Trophoblast cell (in vitro differentiated cells and primary cell): ENCODE measurements at regions not wholly inside any gene's neighbourhood (a gene's known extent, or its start where the extent isn't known, plus 50 kb on each side); places are given as distances from the start of the nearest gene placed in this dataset.

Experiments used
- DNase-seq, 2 donors: peaks; one replicate each; pipeline ENCODE4 v3.0.0-alpha.2; 2016
- H2AFZ ChIP-seq: 2 replicates; pipeline ENCODE4 v1.6.1; 2013; ENCODE audit warnings: low read length, moderate library complexity, mild to moderate bottlenecking; ENCODE audit not compliant: insufficient read depth, poor library complexity
- H2AK5ac ChIP-seq: 2 replicates; pipeline ENCODE4 v1.6.1; 2013; ENCODE audit warnings: mild to moderate bottlenecking, low read length
- H2BK120ac ChIP-seq: 2 replicates; pipeline ENCODE4 v1.6.1; 2013; ENCODE audit warnings: low read length, mild to moderate bottlenecking, moderate library complexity; ENCODE audit not compliant: insufficient read depth, poor library complexity
- H2BK12ac ChIP-seq: 2 replicates; pipeline ENCODE4 v1.6.1; 2013; ENCODE audit warnings: mild to moderate bottlenecking, low read length, moderate library complexity
- H2BK5ac ChIP-seq: 2 replicates; pipeline ENCODE4 v1.6.1; 2013; ENCODE audit warnings: low read length, low read depth, moderate library complexity, mild to moderate bottlenecking; ENCODE audit not compliant: poor library complexity
- H3K14ac ChIP-seq: 2 replicates; pipeline ENCODE4 v1.6.1; 2013; ENCODE audit warnings: mild to moderate bottlenecking, low read length
- H3K18ac ChIP-seq: 2 replicates; pipeline ENCODE4 v1.6.1; 2013; ENCODE audit warnings: mild to moderate bottlenecking, low read length
- H3K23ac ChIP-seq: 2 replicates; pipeline ENCODE4 v1.6.1; 2013; ENCODE audit warnings: low read length
- H3K27ac ChIP-seq: 2 replicates; pipeline ENCODE4 v1.5.1; 2013; ENCODE audit warnings: low read depth, mild to moderate bottlenecking, inconsistent platforms, low read length, moderate library complexity
- H3K27me3 ChIP-seq: 2 replicates; pipeline ENCODE4 v1.6.1; 2013; ENCODE audit warnings: inconsistent platforms, mild to moderate bottlenecking, low read length, moderate library complexity; ENCODE audit not compliant: insufficient read depth
- H3K36me3 ChIP-seq, 2 experiments: 1 replicate in 1 of 2; 2 replicates in 1 of 2; pipeline ENCODE4 v1.6.1; 2013; ENCODE audit warnings: low read length in 2 of 2, mild to moderate bottlenecking in 2 of 2, moderate library complexity in 1 of 2; ENCODE audit not compliant: insufficient read depth in 2 of 2, control insufficient read depth in 1 of 2
- H3K4ac ChIP-seq: 2 replicates; pipeline ENCODE4 v1.6.1; 2013; ENCODE audit warnings: low read depth, mild to moderate bottlenecking, low read length, moderate library complexity
- H3K4me1 ChIP-seq, 2 experiments: 1 replicate in 1 of 2; 2 replicates in 1 of 2; pipeline ENCODE4 v1.6.1; 2013; ENCODE audit warnings: low read length in 2 of 2, mild to moderate bottlenecking in 2 of 2, moderate library complexity in 1 of 2; ENCODE audit not compliant: insufficient read depth in 2 of 2, control insufficient read depth in 1 of 2
- H3K4me2 ChIP-seq: 2 replicates; pipeline ENCODE4 v1.6.1; 2013; ENCODE audit warnings: inconsistent platforms, mild to moderate bottlenecking, low read length, moderate library complexity
- H3K4me3 ChIP-seq: 2 replicates; pipeline ENCODE4 v1.5.1; 2013; ENCODE audit warnings: mild to moderate bottlenecking, low read depth, low read length, inconsistent platforms
- H3K79me1 ChIP-seq: one replicate; pipeline ENCODE4 v1.6.1; 2013; ENCODE audit warnings: low read length
- H3K79me2 ChIP-seq: 2 replicates; pipeline ENCODE4 v1.6.1; 2013; ENCODE audit warnings: low read length, mild to moderate bottlenecking; ENCODE audit not compliant: control insufficient read depth, insufficient read depth, poor library complexity
- H3K9ac ChIP-seq: 2 replicates; pipeline ENCODE4 v1.6.1; 2013; ENCODE audit warnings: mild to moderate bottlenecking, low read length
- H3K9me3 ChIP-seq: 2 replicates; pipeline ENCODE4 v1.6.1; 2013; ENCODE audit warnings: low read depth, mild to moderate bottlenecking, control low read depth, inconsistent platforms, low read length; ENCODE audit not compliant: insufficient read depth
- H4K12ac ChIP-seq: 2 replicates; pipeline ENCODE4 v1.6.1; 2013; ENCODE audit warnings: low read depth, mild to moderate bottlenecking, low read length, moderate library complexity
- H4K8ac ChIP-seq: 2 replicates; pipeline ENCODE4 v1.6.1; 2013; ENCODE audit warnings: low read depth, mild to moderate bottlenecking, low read length, moderate library complexity
- H4K91ac ChIP-seq: one replicate; pipeline ENCODE4 v1.6.1; 2013; ENCODE audit warnings: low read depth, mild to moderate bottlenecking, low read length, moderate library complexity
- whole genome bisulfite sequencing: extraction: QIAGEN DNeasy Blood & Tissue Kit; methylation state at CpG from one replicate; pipeline ENCODE4 v1.1.7; 2013; ENCODE audit warnings: missing lambda C conversion rate; ENCODE audit not compliant: insufficient read length, insufficient coverage; ENCODE audit errors: extremely low coverage; 5-methylcytosine and 5-hydroxymethylcytosine counted together

- no peak overlapping the region for H3K18ac ChIP-seq
- H3K4me2 ChIP-seq, result no peak overlapping the region
- H3K79me2 ChIP-seq, result no peaks in the 10 kb centered on the region
- no peak overlapping the region for H2BK5ac ChIP-seq
- WGBS, result no CpG with 5 or more reads among the region's 2 CpGs
- H2AFZ ChIP-seq, result no peak overlapping the region
- no peaks in the 10 kb centered on the region for H3K4me1 ChIP-seq
- H2BK12ac ChIP-seq, result no peak overlapping the region
- no peak overlapping the region for H3K23ac ChIP-seq
- no peak overlapping the region for H3K14ac ChIP-seq
- no peaks in the 10 kb centered on the region for H3K79me1 ChIP-seq
- H3K27ac ChIP-seq, result no peak overlapping the region
- no peak overlapping the region for H4K91ac ChIP-seq
- DNase-seq, result peak; percentile 34 to 95
- no peak overlapping the region for H2BK120ac ChIP-seq
- H2AK5ac ChIP-seq, result no peak overlapping the region
- no peak overlapping the region for H4K12ac ChIP-seq
- no peaks in the 10 kb centered on the region for H3K9me3 ChIP-seq
- H4K8ac ChIP-seq, result no peak overlapping the region
- no peak overlapping the region for H3K4ac ChIP-seq
- H3K9ac ChIP-seq, result no peak overlapping the region
- no peaks in the 10 kb centered on the region for H3K27me3 ChIP-seq
- no peak overlapping the region for H3K4me3 ChIP-seq
- H3K36me3 ChIP-seq, result no peaks in the 10 kb centered on the region
Observed at GRCh38 chr11:106409671-106410070, 332.2 kb downstream of the AASDHPPT start.

DNA sequence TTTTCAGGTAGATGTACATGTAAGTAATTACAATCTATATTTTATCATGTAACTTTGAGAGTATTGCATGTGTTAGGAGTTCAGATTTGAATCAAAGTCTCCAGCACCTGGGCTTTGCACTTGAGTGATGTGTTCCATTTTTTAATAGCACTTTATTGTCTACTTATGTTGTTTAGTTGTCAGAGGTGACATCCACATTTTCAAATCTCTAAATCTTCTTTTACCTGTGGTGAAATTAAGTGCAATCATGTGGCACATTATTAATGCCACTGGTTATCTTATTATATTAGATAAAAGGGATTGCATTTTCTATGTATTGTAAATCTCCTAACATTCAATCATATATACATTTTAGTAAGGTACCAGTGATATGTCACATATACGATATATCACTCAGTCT lies 333.4 kb downstream of the AASDHPPT start:
- Histone ChIP-seq H3K18ac (no peak overlapping the region), H3K4me3 (no peak overlapping the region), H2BK120ac (no peak overlapping the region), H2AFZ (no peak overlapping the region), H3K14ac (no peak overlapping the region), H3K27ac (no peak overlapping the region), H3K36me3 (no peaks in the 10 kb centered on the region), H3K9ac (no peak overlapping the region), H2BK12ac (no peak overlapping the region), H3K4ac (no peak overlapping the region), H2BK5ac (no peak overlapping the region), H3K4me2 (no peak overlapping the region), H3K79me2 (no peaks in the 10 kb centered on the region), H3K23ac (no peak overlapping the region), H3K79me1 (no peaks in the 10 kb centered on the region), H3K9me3 (no peaks in the 10 kb centered on the region), H4K8ac (no peak overlapping the region), H2AK5ac (no peak overlapping the region), H4K12ac (no peak overlapping the region), H3K4me1 (no peaks in the 10 kb centered on the region), H4K91ac (no peak overlapping the region), H3K27me3 (no peaks in the 10 kb centered on the region)
- DNase-seq, result no peak
- no CpG with 5 or more reads among the region's 1 CpG for WGBS

GRCh38 chr11:106413222-106413621 lies 335.8 kb downstream of the AASDHPPT start:
- DNase-seq, result no peak
- Histone ChIP-seq H3K79me2 (no peaks in the 10 kb centered on the region), H3K9ac (no peak overlapping the region), H4K12ac (no peak overlapping the region), H3K4me1 (no peaks in the 10 kb centered on the region), H3K27ac (no peak overlapping the region), H2AK5ac (no peak overlapping the region), H3K18ac (no peak overlapping the region), H3K79me1 (no peaks in the 10 kb centered on the region), H3K4me3 (no peak overlapping the region), H3K9me3 (no peaks in the 10 kb centered on the region), H3K4me2 (no peak overlapping the region), H2AFZ (no peak overlapping the region), H2BK120ac (no peak overlapping the region), H3K27me3 (no peaks in the 10 kb centered on the region), H4K91ac (no peak overlapping the region), H3K36me3 (no peaks in the 10 kb centered on the region), H3K14ac (no peak overlapping the region), H3K4ac (no peak overlapping the region), H2BK12ac (no peak overlapping the region), H3K23ac (no peak overlapping the region), H4K8ac (no peak overlapping the region), H2BK5ac (no peak overlapping the region)
- WGBS, result no CpG with 5 or more reads among the region's 1 CpG

GRCh38 chr11:106415510-106415909 lies 338.0 kb downstream of the AASDHPPT start:
- H2BK12ac ChIP-seq, result peak overlapping the region; percentile 84
- no peak overlapping the region for H2BK5ac ChIP-seq
- no peak overlapping the region for H3K23ac ChIP-seq
- no peaks in the 10 kb centered on the region for H3K36me3 ChIP-seq
- DNase-seq, result no peak
- peaks cover 3% of the 10 kb centered on the region for H3K79me1 ChIP-seq
- no peak overlapping the region for H3K4ac ChIP-seq
- H3K18ac ChIP-seq, result no peak overlapping the region
- H4K91ac ChIP-seq, result no peak overlapping the region
- no peak overlapping the region for H3K9ac ChIP-seq
- H4K12ac ChIP-seq, result no peak overlapping the region
- no peak overlapping the region for H3K27ac ChIP-seq
- H3K4me1 ChIP-seq, result no peaks in the 10 kb centered on the region
- no peak overlapping the region for H2AFZ ChIP-seq
- WGBS, result no CpG with 5 or more reads among the region's 5 CpGs
- H2BK120ac ChIP-seq, result no peak overlapping the region
- H3K27me3 ChIP-seq, result no peaks in the 10 kb centered on the region
- H4K8ac ChIP-seq, result no peak overlapping the region
- no peaks in the 10 kb centered on the region for H3K79me2 ChIP-seq
- H3K4me2 ChIP-seq, result no peak overlapping the region
- H3K4me3 ChIP-seq, result no peak overlapping the region
- no peaks in the 10 kb centered on the region for H3K9me3 ChIP-seq
- H3K14ac ChIP-seq, result no peak overlapping the region
- peak overlapping the region; percentile 91 for H2AK5ac ChIP-seq
